Nephron (organoid): ENCODE measurements at regions not wholly inside any gene's neighbourhood (a gene's known extent, or its start where the extent isn't known, plus 50 kb on each side); places are given as distances from the start of the nearest gene placed in this dataset.

Source experiments
- H3K27ac Mint-ChIP-seq, 3 experiments: 2 replicates each; pipeline ENCODE4 v1.8.0; 2020; ENCODE audit warnings: mixed read lengths in 3 of 3, mild to moderate bottlenecking in 2 of 3, moderate library complexity in 1 of 3
- H3K27me3 Mint-ChIP-seq: 2 replicates; pipeline ENCODE4 v1.8.0; 2021; ENCODE audit warnings: low read depth, mild to moderate bottlenecking, moderate library complexity, mixed read lengths
- H3K36me3 Mint-ChIP-seq: 2 replicates; pipeline ENCODE4 v1.8.0; 2020; ENCODE audit warnings: low read depth, mixed read lengths
- H3K4me1 Mint-ChIP-seq: 2 replicates; pipeline ENCODE4 v1.8.0; 2020; ENCODE audit warnings: mixed read lengths
- H3K4me3 Mint-ChIP-seq, 3 experiments: 2 replicates each; pipeline ENCODE4 v1.8.0; 2020; ENCODE audit warnings: mild to moderate bottlenecking in 3 of 3, mixed read lengths in 3 of 3, moderate library complexity in 2 of 3
- H3K9me3 Mint-ChIP-seq: 2 replicates; pipeline ENCODE4 v1.8.0; 2020; ENCODE audit warnings: mixed read lengths
- TF ChIP-seq, protein P1 (sequence below), 3 experiments: fragments of 200-600 bp; sonication (generic); IDR thresholded peaks; one replicate each; pipeline ENCODE4 v1.5.0; 2021; ENCODE audit warnings: antibody characterized with exemption in 3 of 3; ENCODE audit not compliant: unreplicated experiment in 3 of 3

DNA sequence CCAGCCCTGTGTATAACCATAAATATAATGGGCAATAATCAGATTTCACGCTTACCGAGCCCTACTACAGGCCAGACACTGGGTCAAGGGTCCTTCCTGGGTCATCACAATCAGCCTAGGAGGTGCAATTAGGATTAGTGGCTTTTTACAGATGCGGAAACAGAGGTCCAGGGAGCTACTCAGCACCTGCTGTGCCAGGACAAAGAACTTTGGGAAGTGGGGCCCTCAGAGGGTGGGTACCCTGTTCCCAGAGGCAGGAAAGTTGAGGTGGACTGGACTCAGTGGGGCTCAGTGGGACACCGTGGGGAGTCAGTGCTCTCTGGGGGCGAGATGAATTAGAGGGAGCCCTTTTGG, 77.2 kb downstream of the CEBPB start:
- H3K4me1 Mint-ChIP-seq, result peaks cover 6% of the 10 kb centered on the region
- H3K27me3 Mint-ChIP-seq, result peaks cover 10% of the 10 kb centered on the region
- TF ChIP-seq, protein P1, sequence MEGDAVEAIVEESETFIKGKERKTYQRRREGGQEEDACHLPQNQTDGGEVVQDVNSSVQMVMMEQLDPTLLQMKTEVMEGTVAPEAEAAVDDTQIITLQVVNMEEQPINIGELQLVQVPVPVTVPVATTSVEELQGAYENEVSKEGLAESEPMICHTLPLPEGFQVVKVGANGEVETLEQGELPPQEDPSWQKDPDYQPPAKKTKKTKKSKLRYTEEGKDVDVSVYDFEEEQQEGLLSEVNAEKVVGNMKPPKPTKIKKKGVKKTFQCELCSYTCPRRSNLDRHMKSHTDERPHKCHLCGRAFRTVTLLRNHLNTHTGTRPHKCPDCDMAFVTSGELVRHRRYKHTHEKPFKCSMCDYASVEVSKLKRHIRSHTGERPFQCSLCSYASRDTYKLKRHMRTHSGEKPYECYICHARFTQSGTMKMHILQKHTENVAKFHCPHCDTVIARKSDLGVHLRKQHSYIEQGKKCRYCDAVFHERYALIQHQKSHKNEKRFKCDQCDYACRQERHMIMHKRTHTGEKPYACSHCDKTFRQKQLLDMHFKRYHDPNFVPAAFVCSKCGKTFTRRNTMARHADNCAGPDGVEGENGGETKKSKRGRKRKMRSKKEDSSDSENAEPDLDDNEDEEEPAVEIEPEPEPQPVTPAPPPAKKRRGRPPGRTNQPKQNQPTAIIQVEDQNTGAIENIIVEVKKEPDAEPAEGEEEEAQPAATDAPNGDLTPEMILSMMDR (IDR thresholded peaks at IDR 0.05; ENCODE audit: unreplicated experiment in 3 of 3), result no peak
- no peaks in the 10 kb centered on the region for H3K36me3 Mint-ChIP-seq
- no peak overlapping the region for H3K4me3 Mint-ChIP-seq
- no peaks in the 10 kb centered on the region for H3K9me3 Mint-ChIP-seq
- no peak overlapping the region for H3K27ac Mint-ChIP-seq

DNA sequence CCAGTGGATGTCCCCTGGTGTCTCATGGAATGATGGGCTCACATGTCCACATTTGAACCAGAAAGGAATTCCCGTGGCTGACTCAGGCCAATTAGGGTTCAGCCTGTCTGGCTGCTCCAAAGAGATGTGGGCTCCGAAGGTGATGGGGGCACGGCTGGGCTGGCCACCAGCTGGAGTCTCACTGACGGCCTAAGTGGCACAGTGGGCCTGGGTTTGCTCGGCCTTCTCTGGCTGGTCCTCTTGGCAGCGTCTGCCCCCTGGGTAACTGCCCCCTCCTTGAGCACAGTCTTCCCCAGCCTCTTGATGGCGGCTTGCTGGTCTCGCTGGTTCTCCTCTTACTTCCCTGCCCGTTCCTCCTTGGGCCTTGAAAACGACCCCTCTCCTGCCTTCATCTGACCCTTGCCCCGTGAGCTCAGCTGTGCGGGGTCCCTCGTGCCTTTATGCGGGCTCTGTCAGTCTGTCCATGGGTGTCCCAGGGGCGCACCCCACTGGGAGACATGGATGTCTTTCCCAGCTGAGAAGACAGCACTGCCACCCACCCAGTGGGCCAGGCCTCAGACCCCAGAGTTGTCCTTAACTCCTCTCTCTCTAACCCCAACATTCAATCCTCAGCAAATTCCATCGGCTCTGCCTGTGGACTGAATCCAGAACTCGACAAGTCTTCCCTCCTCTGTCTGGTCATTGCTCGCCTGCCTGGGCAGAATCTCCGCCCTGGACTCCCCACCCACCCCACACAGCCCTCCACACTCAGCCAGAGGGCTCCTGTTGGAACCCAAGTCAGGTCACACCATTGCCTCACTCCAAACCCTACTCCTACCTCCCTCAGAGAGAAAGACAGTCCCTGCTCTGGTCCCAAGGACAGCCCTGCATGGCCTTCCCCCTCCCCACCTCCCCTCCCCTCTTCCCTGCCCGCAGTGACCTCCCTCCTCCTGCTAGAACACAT, 78.7 kb downstream of the CEBPB start:
- no peak overlapping the region for H3K27ac Mint-ChIP-seq
- TF ChIP-seq, protein P1 (IDR thresholded peaks at IDR 0.05; ENCODE audit: unreplicated experiment in 3 of 3), result no peak
- H3K4me1 Mint-ChIP-seq, result peaks cover 6% of the 10 kb centered on the region
- no peaks in the 10 kb centered on the region for H3K36me3 Mint-ChIP-seq
- peaks cover 10% of the 10 kb centered on the region for H3K27me3 Mint-ChIP-seq
- no peaks in the 10 kb centered on the region for H3K9me3 Mint-ChIP-seq
- H3K4me3 Mint-ChIP-seq, result no peak overlapping the region

DNA sequence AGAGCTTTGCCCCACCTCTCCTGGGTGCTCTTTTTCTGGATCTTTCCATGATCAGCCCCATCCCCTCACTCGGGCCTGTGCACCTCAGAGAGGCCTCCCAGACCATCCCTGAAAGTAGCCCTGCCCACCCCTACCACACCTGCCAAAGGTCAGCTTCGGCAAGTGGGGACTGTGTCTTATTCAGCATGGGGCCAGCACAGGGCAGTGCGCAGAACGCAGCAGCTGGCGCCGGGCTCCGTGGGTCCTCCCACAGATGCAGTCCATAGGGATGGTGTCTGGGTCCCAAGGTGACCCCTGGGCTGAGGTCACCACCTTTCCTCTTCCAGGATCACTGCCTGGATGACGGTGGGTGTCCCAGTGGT, 79.4 kb downstream of the CEBPB start:
- no peak overlapping the region for H3K4me3 Mint-ChIP-seq
- H3K27me3 Mint-ChIP-seq, result peaks cover 10% of the 10 kb centered on the region
- no peaks in the 10 kb centered on the region for H3K36me3 Mint-ChIP-seq
- no peak overlapping the region for H3K27ac Mint-ChIP-seq
- H3K4me1 Mint-ChIP-seq, result peaks cover 6% of the 10 kb centered on the region
- no peaks in the 10 kb centered on the region for H3K9me3 Mint-ChIP-seq
- TF ChIP-seq, protein P1 (IDR thresholded peaks at IDR 0.05; ENCODE audit: unreplicated experiment in 3 of 3), result no peak

DNA sequence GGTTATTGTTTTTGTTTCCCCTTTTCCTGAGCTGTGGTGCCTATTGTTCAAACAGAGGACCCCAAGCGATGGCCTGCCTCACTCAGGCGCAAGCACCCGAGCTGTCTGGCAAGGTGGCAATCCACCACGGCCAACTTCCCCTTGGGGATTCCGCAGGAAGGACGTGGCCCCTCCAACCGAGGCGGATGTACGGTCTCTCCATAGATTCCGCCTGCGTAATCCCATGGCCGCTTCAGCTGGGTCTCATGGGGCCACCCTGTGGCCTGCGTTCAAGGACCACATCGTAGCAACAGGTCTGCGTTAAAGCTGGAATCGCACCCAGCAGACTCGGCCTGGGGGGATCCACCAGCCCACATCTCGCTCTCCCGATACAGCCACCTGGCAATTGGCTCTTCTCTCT, 79.9 kb downstream of the CEBPB start:
- Mint-ChIP-seq H3K27ac (no peak overlapping the region), H3K4me3 (no peak overlapping the region), H3K9me3 (no peaks in the 10 kb centered on the region), H3K36me3 (no peaks in the 10 kb centered on the region), H3K4me1 (peaks cover 6% of the 10 kb centered on the region), H3K27me3 (peaks cover 10% of the 10 kb centered on the region)
- TF ChIP-seq, protein P1 (IDR thresholded peaks at IDR 0.05; ENCODE audit: unreplicated experiment in 3 of 3), result no peak

DNA sequence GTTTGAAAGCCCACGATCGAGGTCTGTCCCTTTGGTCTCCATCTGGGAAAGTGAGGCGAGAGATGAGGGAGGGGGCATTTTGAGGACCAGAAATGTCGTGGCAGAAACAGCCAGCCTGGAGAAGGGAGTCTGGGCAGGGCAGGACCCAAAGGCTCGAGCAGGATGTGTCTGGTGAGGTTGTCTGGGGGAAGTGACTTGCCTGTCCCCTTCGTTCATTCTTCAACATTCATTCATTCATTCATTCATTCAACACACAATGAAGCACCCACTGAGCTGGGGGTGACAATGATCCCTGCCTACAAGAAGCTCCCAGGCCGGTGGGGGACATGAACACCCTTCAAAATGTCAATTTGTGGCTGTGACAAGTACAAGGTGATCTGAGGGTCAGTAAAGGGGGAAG, 80.5 kb downstream of the CEBPB start:
- no peak overlapping the region for H3K27ac Mint-ChIP-seq
- no peak overlapping the region for H3K4me3 Mint-ChIP-seq
- H3K36me3 Mint-ChIP-seq, result no peaks in the 10 kb centered on the region
- TF ChIP-seq, protein P1 (IDR thresholded peaks at IDR 0.05; ENCODE audit: unreplicated experiment in 3 of 3), result no peak
- H3K27me3 Mint-ChIP-seq, result peaks cover 10% of the 10 kb centered on the region
- no peaks in the 10 kb centered on the region for H3K9me3 Mint-ChIP-seq
- H3K4me1 Mint-ChIP-seq, result peaks cover 6% of the 10 kb centered on the region

DNA sequence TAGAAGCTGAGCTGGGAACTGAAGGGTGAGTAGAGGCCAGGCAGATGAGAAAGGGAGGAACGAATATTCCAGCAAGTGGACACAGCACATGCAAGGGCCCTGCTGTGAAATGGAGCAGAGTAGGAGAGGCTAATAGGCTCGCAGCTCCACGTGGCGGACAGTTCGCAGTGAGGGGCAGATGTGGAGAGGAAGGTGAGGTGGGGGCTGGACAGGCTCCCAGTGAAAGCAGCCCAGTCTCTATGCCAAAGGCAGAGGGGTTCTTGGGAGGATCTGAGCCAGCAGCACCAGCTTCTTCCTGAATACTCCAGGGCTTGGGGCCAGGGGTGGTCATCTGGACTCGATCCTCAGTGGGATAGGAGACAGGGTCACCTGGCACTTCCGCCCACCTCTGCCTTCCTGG, 81.0 kb downstream of the CEBPB start:
- H3K4me1 Mint-ChIP-seq, result peaks cover 6% of the 10 kb centered on the region
- no peaks in the 10 kb centered on the region for H3K36me3 Mint-ChIP-seq
- H3K4me3 Mint-ChIP-seq, result no peak overlapping the region
- H3K9me3 Mint-ChIP-seq, result no peaks in the 10 kb centered on the region
- H3K27ac Mint-ChIP-seq, result no peak overlapping the region
- peaks cover 10% of the 10 kb centered on the region for H3K27me3 Mint-ChIP-seq
- TF ChIP-seq, protein P1 (IDR thresholded peaks at IDR 0.05; ENCODE audit: unreplicated experiment in 3 of 3), result no peak
